NOMO-1 treated with dmso at 0.1 percent for 144 hours (cell line): ENCODE measurements at regions not wholly inside any gene's neighbourhood (a gene's known extent, or its start where the extent isn't known, plus 50 kb on each side); places are given as distances from the start of the nearest gene placed in this dataset.
"Not testable (repeated sequence)": the region's sequence is repeated elsewhere in the genome, so short reads cannot be mapped to it uniquely, and the experiment has no call there.

ENCODE experiments used
- DNase-seq: peaks from one replicate; lab custom pipeline; 2025; ENCODE audit not compliant: unreplicated experiment; lab: John Stamatoyannopoulos, UW

DNA sequence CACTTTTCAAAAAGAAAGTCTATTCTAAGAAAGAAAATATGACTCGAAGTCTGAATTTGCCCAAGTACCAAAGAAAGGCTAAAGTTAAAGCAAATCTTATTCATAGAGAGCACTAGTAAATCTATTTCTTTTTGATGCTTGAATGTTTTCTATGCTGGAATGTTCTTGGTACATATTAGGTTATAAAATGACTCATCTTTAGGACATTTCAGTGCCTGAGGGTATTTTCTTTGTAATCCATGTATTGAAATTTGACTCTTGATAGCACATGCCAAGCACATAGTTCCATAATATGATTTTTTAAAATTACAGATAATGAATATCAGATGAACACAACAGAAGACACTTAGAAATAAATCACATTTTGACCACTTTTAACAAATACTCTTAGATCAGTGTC, 232.8 kb downstream of the TRIML1 start:
- DNase-seq: no peak

DNA sequence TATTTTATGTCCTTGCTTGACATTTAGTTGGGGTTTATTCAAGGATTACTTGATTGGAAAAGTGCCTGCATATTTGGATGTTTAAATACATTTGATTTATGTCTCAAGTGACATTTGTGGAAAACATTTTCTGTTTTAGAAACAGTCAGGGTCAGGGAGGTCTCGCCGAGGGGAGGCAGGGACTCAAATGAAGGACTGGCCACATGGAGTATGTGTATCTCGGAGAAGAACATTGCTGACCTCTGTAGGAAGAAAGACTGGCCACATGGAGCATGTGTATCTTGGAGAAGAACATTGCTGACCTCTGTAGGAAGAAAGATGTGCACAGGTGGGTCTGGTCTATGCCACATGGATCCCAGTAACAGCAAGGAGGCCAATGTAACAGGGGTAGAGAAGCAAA, 233.6 kb downstream of the TRIML1 start:
- no peak for DNase-seq

DNA sequence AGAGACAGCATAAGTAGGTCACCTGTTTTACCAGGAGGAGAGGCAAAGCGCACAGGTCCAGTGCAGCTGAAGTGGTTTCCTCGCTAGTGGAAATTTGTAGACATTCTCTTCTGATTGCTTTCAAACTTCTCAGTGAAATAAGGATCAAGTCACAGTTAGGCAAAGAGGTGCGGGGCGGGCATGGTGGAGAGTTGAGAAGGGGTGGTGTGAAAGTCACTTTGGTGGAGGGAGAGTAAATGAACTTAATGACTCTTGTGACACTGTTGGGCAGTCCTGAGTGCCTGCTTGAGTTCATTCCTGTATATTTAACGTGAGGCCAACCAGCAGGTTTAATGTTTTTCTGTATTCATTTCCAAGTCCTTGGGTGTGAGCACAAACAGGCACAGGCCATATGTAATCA, 235.6 kb downstream of the TRIML1 start:
- no peak for DNase-seq

DNA sequence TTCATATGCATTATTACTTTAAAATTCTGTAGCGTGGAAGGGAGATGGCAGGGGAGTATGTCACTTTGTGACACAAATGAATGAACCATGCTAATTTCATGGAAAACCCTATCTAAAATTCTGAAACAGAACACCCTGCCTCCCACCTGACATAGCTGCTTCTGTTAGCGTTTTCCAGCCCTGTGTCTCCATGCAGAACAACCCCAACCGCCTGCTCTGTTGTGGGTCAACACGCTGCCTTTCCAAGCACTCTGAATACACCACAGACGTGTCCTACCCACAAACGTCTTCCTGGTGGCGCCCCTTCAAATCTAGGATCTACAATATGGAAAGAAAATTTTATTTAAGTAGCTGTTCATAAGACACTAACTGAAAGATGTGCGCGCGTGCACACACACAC, 238.6 kb downstream of the TRIML1 start:
- no peak for DNase-seq

DNA sequence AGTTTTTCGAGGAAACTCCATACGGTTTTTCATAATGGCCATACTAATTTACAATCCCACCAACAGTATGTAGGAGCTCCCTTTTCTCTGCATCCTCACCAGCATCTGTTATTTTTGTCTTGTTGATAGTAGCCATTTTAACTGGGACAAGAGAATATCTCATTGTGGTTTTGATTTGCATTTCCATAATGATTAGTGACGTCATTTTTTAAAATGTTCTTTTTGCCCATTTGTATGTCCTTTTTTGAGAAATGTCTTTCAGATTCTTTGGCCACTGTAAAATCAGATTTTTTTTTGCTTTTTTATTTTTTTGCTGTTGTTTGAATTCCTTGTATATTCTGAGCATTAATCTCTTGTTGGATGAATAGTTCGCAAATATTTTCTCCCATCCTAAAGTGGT, 243.9 kb downstream of the TRIML1 start:
- no peak for DNase-seq

DNA sequence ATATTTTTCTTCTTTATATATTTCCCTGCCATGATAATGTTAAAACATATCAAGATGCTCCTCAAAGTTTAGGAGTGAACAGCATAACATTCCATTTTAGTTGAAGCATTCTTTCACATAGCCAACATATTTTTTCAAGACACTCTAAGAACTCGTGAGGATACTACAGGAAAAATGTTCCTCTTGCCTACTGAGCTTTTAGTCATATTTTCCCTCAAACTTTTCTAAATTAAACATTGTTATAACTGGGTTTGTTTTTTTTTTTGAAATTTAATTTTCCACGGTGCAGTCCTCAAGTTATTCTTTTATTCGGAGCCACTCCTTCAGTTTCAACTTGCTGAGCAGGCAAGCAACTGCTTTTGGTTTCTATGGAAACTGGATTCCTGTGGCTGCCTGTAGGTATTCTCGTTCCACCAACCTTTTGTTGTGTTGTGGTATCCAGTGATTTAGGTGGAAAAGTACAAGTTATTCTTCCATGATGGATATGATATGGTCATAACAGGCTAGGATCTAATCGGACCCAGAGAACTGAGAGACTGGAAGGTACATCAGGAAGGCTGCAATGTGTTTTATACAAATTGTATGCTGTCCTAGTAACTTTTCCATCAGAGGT, 248.0 kb downstream of the TRIML1 start:
- DNase-seq: no peak

DNA sequence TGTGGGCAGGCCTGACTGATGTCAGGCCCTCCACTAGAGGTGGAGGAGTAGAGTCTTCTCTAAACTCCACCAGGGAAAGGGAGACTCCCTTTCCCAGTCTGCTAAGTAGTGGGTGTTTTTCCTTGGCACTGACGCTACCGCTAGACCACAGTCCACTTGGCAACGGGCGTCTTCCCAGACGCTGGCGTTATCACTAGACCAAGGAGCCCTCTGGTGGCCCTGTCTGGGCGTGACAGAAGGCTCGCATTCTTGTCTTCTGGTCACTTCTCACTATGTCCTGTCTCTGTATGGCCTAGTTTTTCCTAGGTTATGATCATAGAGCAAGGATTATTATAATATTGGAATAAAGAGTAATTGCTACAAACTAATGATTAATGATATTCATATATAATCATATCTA, 252.1 kb downstream of the TRIML1 start:
- not testable (repeated sequence) for DNase-seq

DNA sequence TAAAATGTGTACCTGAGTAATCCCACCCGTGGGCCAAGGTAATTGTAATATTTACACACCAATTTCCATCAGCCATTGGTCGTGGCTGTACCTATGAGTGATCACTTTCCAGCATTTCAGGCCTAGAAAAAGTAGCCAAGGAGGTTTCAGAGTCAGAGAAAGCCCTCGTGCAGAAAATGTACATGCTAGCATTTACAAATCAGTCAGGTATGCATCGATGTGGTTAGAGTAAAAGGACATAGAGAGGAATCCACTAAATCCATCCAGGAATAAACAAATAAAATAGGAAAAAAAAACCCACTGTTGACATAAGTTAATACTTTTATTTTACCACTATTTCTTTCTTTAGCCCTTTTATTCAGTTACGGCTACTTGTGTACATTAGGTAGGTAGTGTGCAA, 256.8 kb downstream of the TRIML1 start:
- DNase-seq: no peak

DNA sequence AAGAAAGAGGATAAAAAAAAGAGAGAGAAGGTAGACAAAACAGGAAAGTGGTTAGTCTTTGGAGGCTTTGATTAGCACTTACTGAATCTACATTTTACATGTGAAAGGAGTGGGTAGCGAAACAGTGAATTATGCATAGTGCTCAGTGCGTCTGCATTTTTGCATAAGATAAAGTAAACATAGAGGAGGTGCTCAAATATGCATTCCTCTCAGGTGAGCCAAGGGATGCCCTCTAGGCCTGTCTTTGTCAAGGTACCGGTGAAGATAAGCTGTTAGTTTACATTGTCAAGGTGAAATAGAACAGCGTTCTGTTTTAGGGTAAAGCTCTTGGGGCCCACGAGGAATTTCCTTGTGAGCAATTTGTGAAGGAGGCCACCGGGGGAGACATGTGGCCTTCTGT, 260.6 kb downstream of the TRIML1 start:
- no peak for DNase-seq

DNA sequence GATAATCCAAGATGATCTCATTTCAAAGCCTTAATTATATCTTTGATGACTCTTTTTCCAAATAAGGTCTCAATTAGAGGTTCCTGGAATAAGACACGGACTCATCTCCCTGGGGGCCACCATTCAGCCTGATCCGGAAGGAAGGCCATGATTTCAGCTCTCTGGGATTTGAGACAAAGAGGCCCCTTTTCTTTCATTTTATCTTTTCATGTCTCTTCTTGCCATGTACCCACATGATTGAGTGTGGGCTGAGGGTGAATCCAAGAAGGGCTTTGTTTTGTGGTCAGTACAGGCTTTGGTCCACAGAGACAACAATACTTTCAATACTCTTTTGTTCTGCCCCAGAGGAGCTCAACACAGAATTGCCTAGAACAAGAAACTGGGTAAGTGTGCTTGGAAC, 261.2 kb downstream of the TRIML1 start:
- no peak for DNase-seq

DNA sequence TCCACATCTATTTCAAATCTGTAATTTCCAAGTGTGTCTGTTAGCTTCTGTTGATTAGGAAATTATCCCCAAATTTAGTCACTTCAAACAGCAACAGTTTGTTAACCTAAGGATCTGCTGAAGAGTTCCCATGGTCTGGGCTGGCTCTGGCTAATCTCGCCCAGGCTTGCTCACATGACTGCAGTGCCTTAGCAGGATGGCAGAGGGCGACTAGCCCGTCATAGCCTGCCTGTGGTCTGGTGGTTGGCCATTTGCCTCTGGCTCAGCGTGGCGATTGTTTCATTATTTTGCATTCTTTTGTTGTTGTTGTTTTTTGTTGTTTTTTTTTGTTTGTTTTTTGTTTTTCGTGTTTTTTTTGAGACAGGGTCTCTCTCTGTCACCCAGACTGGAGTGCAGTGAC, 264.0 kb downstream of the TRIML1 start:
- no peak for DNase-seq

DNA sequence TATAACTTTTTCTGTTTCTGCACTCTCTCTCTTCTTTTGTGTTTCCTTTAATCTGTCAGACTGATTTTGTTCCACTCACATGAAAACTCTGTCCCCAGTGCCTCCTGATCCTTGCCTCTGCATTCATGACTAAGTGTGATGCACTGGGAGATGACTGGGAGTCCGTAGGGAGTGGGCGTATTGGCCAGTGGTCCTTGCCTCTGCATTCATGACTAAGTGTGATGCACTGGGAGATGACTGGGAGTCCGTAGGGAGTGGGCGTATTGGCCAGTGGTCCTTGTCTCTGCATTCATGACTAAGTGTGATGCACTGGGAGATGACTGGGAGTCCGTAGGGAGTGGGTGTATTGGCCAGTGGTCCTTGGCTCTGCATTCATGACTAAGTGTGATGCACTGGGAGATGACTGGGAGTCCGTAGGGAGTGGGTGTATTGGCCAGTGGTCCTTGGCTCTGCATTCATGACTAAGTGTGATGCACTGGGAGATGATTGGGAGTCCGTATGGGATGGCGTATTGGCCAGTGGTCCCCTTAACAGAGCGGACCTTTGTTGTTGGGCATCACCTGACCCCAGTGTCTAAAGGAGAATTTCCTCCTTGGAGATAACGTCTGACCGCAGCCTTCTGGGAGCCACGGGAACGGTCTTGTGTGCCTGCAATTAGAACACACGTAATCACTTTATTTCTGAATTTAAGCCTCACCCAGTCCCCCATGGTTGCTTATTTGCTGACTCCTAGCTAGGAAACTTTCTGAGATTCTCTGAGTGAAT, 266.0 kb downstream of the TRIML1 start:
- not testable (repeated sequence) for DNase-seq

DNA sequence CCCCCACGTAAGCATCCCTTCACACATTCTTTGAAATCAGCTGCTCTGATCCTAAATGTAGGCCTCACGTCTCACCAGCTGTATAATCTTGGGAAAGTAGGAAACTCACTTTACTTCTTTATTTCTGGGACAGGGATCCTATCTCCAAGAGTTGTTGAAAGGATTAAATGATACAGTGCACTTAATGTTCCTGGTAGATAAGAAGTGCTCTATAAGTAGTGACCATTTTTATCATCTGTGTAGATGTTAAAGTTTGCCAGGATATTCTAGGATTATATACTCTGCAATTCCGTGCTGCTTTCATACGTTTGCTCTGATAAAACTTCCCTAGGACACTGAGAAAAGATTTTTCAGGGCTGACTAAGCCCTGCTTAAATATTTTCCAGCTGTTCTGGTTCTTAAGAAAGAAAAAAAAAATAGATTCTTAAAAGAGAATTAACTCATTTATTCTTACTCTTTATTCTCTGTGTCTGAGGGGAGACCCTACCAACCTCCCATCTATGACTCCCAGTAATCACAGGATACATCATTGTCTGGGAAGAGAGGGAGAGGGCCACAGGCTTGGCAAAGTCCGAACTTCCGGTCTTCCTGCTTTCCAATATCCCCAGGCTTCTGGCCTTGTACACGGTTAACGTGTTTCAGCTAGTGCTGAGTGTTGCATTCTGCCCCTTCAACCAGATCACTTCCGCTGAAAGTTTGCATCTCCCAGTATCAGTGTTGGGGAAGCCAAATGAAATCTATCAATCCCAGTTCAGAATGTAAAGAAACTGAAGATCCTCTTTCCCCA, 269.2 kb downstream of the TRIML1 start:
- no peak for DNase-seq

DNA sequence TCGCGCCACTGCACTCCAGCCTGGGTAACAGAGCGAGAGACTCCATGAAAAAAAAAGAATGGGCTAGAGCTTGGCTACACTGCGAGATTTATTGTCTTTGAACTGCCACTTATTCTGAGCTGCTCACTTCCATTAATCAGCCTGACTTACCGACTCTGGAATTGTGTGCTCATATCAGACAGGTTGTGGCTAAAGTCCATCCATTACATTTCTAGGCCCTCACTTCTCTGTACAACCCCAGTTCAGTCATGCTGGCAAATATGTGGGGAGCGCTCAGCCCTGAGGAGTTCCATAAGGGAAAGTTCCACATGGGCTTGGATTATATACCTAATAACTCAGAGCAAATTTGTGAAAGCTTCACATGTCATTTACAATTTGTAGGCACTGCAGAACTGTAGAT, 270.6 kb downstream of the TRIML1 start:
- no peak for DNase-seq

DNA sequence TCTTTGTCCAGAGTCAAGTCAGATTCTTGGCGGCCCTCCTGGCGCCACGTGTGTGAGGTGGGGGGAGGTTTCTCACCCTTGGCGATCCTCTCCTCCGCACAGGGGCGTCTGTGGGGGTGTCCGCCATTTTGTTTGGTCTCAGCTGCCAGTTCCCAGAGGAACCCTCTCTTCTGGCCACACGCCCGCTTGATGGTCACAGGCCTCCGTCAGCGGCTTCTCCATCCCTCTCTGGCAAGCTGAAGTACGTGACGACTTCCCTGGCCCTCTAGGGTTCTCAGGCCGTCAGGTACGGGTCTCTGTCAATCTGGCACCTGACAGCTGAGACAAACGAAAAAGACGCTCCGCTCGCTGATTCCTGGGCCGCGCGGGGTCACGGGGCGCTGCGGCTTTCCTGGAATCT, 272.6 kb downstream of the TRIML1 start:
- DNase-seq: no peak

DNA sequence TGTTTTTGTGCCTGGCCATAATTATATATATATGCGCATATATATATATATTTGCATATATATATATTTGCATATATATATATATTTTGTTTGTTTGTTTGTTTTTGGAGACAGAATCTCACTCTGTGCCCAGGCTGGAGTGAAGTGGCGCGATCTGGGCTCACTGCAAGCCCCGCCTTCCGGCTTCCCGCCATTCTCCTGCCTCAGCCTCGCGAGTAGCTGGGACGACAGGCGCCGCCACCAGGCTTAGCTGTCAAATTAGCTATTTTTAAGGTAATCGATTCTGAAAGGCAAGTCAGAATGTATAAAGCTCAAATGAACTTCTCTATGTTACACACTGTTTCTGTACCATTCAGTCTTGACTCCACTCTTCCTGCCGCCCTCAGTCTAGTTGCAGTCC, 273.3 kb downstream of the TRIML1 start:
- no peak for DNase-seq

DNA sequence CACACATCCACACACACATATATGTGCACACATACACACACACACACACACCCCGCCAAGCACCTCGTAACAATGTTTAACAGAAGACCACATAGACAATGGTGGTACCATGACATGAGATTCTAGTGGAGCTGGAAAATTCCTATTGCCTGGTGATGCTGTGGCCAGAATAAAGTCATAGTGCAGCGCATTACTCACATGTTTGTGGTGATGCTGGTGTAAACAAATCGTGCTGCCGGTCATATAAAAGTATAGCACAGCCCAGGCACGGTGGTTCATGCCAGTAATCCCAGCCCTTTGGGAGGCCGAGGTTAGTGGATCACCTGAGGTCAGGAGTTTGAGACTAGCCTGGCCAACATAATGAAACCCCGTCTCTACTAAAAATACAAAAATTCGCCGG, 275.2 kb downstream of the TRIML1 start:
- no peak for DNase-seq

DNA sequence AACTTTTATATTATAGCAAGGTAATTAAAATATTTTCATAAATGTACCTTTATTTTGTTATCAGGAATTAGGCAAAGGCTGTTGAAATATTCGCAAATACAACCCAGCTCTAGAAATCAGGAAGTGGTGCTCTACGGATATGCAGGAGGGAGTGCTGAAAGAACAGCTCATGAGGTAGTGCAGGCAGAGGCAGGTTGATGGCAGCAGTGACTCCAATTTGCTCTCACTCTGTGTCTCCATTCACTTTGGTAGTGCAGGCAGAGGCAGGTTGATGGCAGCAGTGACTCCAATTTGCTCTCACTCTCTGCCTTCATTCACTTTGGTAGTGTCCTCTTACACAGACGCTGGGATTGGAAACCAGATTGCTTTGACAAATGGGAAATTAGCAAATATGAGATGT, 277.9 kb downstream of the TRIML1 start:
- DNase-seq: no peak

DNA sequence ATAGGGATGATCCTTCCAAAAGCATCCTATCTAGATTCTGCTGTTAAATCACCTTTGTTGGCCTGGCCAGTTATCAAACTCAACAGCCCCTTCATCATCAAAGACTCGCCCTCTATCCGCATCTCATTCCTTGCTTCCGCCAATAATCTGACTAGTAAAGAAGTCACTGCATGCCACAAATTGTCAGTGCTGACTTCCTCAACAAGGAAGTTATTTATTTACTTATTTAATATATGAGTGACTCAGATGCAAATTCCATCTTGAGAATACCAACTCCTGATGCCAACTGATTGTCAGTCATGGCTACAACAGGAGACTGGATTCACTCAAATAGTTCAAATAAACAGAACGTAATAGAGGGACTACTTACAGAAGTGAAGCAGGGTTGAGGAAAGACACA, 283.8 kb downstream of the TRIML1 start:
- no peak for DNase-seq

DNA sequence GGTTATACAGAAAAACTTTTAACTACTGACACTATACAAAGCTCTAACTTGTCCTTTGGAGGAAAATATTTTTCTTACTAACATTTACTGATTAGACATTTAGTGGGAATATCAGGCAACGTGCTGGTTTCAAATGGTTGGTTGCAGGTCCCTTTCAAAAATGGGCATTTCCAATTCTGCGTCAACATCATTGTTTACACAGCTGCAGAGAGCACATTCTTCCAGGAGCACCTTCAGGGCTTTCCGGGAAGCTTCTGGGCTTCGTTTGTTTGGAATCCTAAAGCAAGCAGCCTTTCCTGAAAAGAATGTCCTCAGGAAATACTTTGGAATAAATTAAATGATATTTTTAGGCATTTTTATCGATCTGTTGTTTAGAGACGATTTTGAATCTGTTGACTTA, 289.7 kb downstream of the TRIML1 start:
- DNase-seq: no peak

DNA sequence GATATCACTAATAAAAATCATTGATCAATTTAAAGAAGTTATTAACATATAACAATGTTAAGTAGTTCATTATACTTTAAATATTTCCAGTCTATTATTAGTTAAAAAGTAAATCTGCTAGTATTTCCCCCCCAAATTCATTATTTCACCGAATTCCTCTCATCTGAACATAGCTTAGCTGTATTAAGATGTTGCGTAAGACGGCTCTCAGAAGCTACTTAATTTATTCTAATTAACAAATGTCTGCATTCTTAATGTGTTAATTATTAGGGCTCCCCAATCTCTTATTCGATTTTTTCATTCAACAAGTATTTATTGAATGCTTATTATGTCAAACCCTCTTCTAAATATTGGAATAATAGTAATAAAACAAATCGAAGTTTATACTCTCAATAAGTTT, 290.7 kb downstream of the TRIML1 start:
- no peak for DNase-seq

DNA sequence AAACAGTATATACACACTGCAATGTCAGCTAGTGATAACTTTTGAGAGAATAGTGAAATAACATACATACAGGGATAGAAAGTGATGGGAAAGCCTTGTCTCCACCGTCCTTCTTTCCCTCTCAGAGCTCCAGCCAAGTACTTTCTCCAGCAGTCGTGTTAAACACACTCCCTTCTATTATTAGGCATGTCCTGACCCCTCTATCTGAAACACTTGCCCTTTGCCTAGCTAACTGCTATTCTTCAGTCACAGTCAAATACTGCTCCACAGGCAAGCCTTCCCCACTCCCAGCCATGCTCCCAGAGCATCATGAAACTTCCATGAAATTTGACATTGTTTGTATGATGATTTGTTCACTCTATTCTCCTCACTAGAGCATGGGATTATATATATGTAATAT, 291.1 kb downstream of the TRIML1 start:
- no peak for DNase-seq
